Kidney (tissue), 13 donors: ENCODE measurements at regions not wholly inside any gene's neighbourhood (a gene's known extent, or its start where the extent isn't known, plus 50 kb on each side); places are given as distances from the start of the nearest gene placed in this dataset.

Source experiments
- DNase-seq, 5 donors: peaks; one replicate each; pipeline ENCODE4 v3.0.0-alpha.2; 2013 to 2020
- FAIRE-seq: peaks from 2 replicates; lab custom pipeline; 2012; peaks lifted over from hg19 to GRCh38; lab: Jason Lieb, UNC
- H3K27ac ChIP-seq, 2 donors: one replicate each; pipeline ENCODE4 v1.7.0; 2013; ENCODE audit warnings: low read depth in 2 of 2, low read length in 2 of 2, inconsistent platforms in 1 of 2
- H3K27me3 ChIP-seq: one replicate; pipeline ENCODE4 v1.7.1; 2013; ENCODE audit warnings: low read length, inconsistent platforms; ENCODE audit not compliant: control insufficient read depth, insufficient read depth
- H3K36me3 ChIP-seq, 3 donors: one replicate each; pipeline versions ENCODE4 v1.7.0 to v1.7.1; 2013; ENCODE audit warnings: low read length in 3 of 3, control low read depth in 1 of 3, inconsistent platforms in 1 of 3; ENCODE audit not compliant: insufficient read depth in 3 of 3, control insufficient read depth in 2 of 3
- H3K4me1 ChIP-seq, 3 donors: one replicate each; pipeline versions ENCODE4 v1.7.0 to v1.7.1; 2013; ENCODE audit warnings: low read length in 3 of 3, inconsistent platforms in 1 of 3, low read depth in 1 of 3; ENCODE audit not compliant: control insufficient read depth in 2 of 3, insufficient read depth in 2 of 3
- H3K4me3 ChIP-seq, 3 donors: one replicate each; pipeline versions ENCODE4 v1.7.0 to v1.8.1; 2013; ENCODE audit warnings: low read length in 3 of 3, control low read depth in 1 of 3, inconsistent platforms in 1 of 3
- H3K9ac ChIP-seq, 3 donors: one replicate each; pipeline versions ENCODE4 v1.7.0 to v1.7.1; 2013; ENCODE audit warnings: low read length in 3 of 3, control low read depth in 1 of 3, inconsistent platforms in 1 of 3
- H3K9me3 ChIP-seq, 3 donors: one replicate each; pipeline versions ENCODE4 v1.7.0 to v1.7.1; 2013; ENCODE audit warnings: low read length in 3 of 3, control low read depth in 1 of 3, inconsistent platforms in 1 of 3; ENCODE audit not compliant: control insufficient read depth in 2 of 3, insufficient read depth in 1 of 3
- intact Hi-C: fragments of 100-400 bp; cut with DNase I; formaldehyde crosslinking; loops from one replicate; pipeline ENCODE4 v1.11.1; 2022
- TF ChIP-seq, protein P1 (sequence below): IDR thresholded peaks from 3 replicates; pipeline ENCODE4 v1.5.1; 2012; ENCODE audit warnings: mild to moderate bottlenecking, moderate library complexity, borderline replicate concordance; ENCODE audit not compliant: insufficient read depth; ENCODE audit errors: extremely low read depth
- donor health status: control.
- donor health status: control.
- donor health status: control.
- donor health status: control.
- donor health status: control.
- donor health status: DM: yes; HTN: yes; CAD: no.
- donor health status: Normal renal cell carcinoma (clear cell type).

DNA sequence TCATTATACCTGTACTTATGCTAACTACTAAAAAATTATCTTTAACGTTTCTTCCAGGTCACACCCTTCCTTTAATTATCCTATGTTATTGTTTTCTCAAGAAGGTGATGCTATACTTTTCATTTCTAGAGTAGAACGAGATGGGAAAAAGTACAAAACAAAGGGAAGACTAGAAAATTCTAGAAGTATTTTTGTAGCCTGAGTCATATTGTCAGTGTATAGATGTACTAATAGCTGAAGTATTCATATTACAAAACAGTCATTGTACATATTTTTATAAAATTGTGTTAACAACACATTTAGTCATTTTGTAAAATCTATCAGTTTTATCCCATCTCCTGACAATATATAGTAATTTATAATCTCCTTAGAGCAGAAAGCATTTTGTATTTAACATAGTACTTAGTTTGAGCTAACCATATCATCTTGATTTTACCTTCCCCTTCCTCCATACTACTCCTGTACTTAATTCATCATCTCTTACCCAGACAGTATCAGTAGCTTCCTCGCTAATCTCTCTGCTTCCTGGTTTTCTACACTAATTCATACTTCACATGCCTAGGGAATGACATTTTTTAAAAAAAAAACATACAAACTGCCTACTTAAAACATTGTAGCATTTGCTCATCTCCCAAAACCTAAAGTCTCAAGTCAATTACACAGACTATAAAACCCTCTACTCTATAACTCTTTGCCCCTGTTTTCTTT lies 920.9 kb downstream of the RPS29 start:
- TF ChIP-seq, protein P1, sequence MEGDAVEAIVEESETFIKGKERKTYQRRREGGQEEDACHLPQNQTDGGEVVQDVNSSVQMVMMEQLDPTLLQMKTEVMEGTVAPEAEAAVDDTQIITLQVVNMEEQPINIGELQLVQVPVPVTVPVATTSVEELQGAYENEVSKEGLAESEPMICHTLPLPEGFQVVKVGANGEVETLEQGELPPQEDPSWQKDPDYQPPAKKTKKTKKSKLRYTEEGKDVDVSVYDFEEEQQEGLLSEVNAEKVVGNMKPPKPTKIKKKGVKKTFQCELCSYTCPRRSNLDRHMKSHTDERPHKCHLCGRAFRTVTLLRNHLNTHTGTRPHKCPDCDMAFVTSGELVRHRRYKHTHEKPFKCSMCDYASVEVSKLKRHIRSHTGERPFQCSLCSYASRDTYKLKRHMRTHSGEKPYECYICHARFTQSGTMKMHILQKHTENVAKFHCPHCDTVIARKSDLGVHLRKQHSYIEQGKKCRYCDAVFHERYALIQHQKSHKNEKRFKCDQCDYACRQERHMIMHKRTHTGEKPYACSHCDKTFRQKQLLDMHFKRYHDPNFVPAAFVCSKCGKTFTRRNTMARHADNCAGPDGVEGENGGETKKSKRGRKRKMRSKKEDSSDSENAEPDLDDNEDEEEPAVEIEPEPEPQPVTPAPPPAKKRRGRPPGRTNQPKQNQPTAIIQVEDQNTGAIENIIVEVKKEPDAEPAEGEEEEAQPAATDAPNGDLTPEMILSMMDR, result no peak
- no peak for DNase-seq

DNA sequence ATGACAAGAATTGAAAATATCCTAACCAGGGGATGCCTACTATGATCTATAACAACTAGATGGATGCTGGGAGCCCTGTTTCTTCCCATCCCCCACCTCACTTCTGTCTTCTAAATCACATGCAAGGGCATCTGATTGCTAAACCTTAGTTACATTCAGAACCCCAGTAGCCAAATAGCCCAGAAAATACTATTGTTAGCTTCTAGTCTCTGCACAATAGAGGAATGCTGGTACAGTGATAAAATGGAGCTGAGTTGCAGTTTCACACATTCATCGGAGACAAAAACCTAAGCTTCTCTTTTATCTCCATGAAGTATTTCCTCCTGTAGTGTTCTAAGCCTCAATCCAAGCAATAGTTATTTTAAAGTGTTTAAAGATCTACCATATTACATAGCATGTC lies 942.9 kb downstream of the RPS29 start:
- intact Hi-C loops, result no loop called here
- Histone ChIP-seq H3K36me3 (no peaks in the 10 kb centered on the region), H3K27me3 (no peaks in the 10 kb centered on the region), H3K27ac (no peak overlapping the region), H3K4me3 (no peak overlapping the region), H3K9ac (no peak overlapping the region), H3K9me3 (no peaks in the 10 kb centered on the region), H3K4me1 (no peaks in the 10 kb centered on the region)
- no peak for DNase-seq
- TF ChIP-seq, protein P1, result no peak
- FAIRE-seq, result no peak

More for the DNA sequence above, 920.9 kb downstream of the RPS29 start:
- Histone ChIP-seq H3K9ac (no peak overlapping the region), H3K4me3 (no peak overlapping the region), H3K9me3 (peaks cover 0 to 5% (median 0%) of the 10 kb centered on the region in 3 donors), H3K27me3 (no peaks in the 10 kb centered on the region), H3K4me1 (no peaks in the 10 kb centered on the region), H3K27ac (no peak overlapping the region), H3K36me3 (no peaks in the 10 kb centered on the region)
- no peak for FAIRE-seq
- intact Hi-C loops, result no loop called here

DNA sequence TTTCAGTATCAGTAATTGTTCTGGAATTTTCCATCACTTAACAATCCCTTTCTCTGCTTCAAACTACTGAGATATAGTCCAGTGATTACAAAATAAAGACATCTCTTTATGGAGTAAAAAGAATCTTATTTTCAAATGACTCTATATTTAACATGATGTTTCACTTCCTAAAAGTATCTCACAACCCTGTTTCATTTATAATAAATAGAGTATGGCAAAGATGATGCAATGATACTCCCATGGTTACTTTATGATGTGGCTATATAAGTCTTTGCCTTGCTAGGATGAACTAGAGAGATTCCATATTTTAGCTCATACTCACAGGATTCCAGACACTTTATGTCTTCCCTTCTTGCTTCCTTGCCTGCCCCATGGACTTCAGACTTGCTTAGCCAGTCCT lies 953.5 kb upstream of the MDGA2 start:
- H3K9ac ChIP-seq, result no peak overlapping the region
- intact Hi-C loops, result no loop called here
- no peaks in the 10 kb centered on the region for H3K27me3 ChIP-seq
- no peak overlapping the region for H3K4me3 ChIP-seq
- FAIRE-seq (no peak), DNase-seq (no peak)
- H3K27ac ChIP-seq, result no peak overlapping the region
- no peaks in the 10 kb centered on the region for H3K4me1 ChIP-seq
- no peaks in the 10 kb centered on the region for H3K36me3 ChIP-seq
- TF ChIP-seq, protein P1, result no peak
- no peaks in the 10 kb centered on the region for H3K9me3 ChIP-seq
